SK-N-SH (cell line): ENCODE measurements at regions not wholly inside any gene's neighbourhood (a gene's known extent, or its start where the extent isn't known, plus 50 kb on each side); places are given as distances from the start of the nearest gene placed in this dataset.
"Not testable (repeated sequence)": the region's sequence is repeated elsewhere in the genome, so short reads cannot be mapped to it uniquely, and the experiment has no call there.

ENCODE experiments used
- EZH2phosphoT487 ChIP-seq: fragments of 200-600 bp; sonication (generic); IDR thresholded peaks from 2 replicates; pipeline ENCODE4 v1.6.1; 2017; ENCODE audit warnings: low read depth, mixed run types, mild to moderate bottlenecking, antibody characterized with exemption, moderate library complexity, borderline replicate concordance
- PBX3 ChIP-seq: IDR thresholded peaks from 2 replicates; pipeline ENCODE4; 2012
- POLR2AphosphoS5 ChIP-seq: IDR thresholded peaks from 2 replicates; pipeline ENCODE4 v1.6.1; 2012; ENCODE audit warnings: low read depth, low read length
- RAD21 ChIP-seq: IDR thresholded peaks from 2 replicates; pipeline ENCODE4 v1.6.1; 2012; ENCODE audit warnings: mild to moderate bottlenecking, low read length
- YY1 ChIP-seq: IDR thresholded peaks from 2 replicates; pipeline ENCODE4 v1.4.0; 2012; ENCODE audit warnings: low read depth, mild to moderate bottlenecking
- TF ChIP-seq, protein P1 (sequence below): fragments of 150-350 bp; IDR thresholded peaks from 2 replicates; pipeline ENCODE4 v1.6.1; 2016; ENCODE audit warnings: mild to moderate bottlenecking, low read depth, low read length
- TF ChIP-seq, protein P2 (sequence below): fragments of 200-600 bp; sonication (generic); IDR thresholded peaks from 2 replicates; pipeline ENCODE4 v1.6.1; 2017; ENCODE audit warnings: antibody characterized with exemption, mild to moderate bottlenecking, moderate library complexity
- TF ChIP-seq, protein P3 (sequence below): IDR thresholded peaks from 2 replicates; pipeline ENCODE4 v1.6.1; 2012; ENCODE audit warnings: mild to moderate bottlenecking, low read depth, low read length, moderate library complexity

DNA sequence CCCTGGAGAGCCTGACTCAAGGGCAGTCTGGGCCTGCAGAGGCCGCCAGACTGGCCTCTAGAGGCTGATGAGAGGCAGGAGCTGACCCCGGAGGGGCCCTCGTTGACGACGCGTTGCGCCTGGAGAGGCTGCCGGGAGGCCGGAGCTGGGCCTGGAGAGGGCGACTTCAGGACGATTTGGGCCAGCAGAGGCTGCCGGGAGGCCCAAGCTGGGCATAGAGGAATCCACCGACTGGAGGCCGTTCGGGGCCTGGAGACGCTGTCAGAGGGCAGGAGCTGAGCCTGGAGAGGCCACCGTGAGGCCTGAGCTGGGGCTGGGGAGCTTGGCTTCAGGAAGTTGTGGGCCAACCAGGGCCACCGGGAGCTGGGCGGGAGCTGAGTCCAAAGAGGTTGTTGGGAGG, 322.5 kb downstream of the ZNF479 start:
- TF ChIP-seq RAD21, EZH2phosphoT487, POLR2AphosphoS5, PBX3, YY1: not testable (repeated sequence)
- TF ChIP-seq, protein P1, sequence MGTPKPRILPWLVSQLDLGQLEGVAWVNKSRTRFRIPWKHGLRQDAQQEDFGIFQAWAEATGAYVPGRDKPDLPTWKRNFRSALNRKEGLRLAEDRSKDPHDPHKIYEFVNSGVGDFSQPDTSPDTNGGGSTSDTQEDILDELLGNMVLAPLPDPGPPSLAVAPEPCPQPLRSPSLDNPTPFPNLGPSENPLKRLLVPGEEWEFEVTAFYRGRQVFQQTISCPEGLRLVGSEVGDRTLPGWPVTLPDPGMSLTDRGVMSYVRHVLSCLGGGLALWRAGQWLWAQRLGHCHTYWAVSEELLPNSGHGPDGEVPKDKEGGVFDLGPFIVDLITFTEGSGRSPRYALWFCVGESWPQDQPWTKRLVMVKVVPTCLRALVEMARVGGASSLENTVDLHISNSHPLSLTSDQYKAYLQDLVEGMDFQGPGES: not testable (repeated sequence)
- TF ChIP-seq, protein P2, sequence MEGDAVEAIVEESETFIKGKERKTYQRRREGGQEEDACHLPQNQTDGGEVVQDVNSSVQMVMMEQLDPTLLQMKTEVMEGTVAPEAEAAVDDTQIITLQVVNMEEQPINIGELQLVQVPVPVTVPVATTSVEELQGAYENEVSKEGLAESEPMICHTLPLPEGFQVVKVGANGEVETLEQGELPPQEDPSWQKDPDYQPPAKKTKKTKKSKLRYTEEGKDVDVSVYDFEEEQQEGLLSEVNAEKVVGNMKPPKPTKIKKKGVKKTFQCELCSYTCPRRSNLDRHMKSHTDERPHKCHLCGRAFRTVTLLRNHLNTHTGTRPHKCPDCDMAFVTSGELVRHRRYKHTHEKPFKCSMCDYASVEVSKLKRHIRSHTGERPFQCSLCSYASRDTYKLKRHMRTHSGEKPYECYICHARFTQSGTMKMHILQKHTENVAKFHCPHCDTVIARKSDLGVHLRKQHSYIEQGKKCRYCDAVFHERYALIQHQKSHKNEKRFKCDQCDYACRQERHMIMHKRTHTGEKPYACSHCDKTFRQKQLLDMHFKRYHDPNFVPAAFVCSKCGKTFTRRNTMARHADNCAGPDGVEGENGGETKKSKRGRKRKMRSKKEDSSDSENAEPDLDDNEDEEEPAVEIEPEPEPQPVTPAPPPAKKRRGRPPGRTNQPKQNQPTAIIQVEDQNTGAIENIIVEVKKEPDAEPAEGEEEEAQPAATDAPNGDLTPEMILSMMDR: not testable (repeated sequence)
- TF ChIP-seq, protein P3, sequence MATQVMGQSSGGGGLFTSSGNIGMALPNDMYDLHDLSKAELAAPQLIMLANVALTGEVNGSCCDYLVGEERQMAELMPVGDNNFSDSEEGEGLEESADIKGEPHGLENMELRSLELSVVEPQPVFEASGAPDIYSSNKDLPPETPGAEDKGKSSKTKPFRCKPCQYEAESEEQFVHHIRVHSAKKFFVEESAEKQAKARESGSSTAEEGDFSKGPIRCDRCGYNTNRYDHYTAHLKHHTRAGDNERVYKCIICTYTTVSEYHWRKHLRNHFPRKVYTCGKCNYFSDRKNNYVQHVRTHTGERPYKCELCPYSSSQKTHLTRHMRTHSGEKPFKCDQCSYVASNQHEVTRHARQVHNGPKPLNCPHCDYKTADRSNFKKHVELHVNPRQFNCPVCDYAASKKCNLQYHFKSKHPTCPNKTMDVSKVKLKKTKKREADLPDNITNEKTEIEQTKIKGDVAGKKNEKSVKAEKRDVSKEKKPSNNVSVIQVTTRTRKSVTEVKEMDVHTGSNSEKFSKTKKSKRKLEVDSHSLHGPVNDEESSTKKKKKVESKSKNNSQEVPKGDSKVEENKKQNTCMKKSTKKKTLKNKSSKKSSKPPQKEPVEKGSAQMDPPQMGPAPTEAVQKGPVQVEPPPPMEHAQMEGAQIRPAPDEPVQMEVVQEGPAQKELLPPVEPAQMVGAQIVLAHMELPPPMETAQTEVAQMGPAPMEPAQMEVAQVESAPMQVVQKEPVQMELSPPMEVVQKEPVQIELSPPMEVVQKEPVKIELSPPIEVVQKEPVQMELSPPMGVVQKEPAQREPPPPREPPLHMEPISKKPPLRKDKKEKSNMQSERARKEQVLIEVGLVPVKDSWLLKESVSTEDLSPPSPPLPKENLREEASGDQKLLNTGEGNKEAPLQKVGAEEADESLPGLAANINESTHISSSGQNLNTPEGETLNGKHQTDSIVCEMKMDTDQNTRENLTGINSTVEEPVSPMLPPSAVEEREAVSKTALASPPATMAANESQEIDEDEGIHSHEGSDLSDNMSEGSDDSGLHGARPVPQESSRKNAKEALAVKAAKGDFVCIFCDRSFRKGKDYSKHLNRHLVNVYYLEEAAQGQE: not testable (repeated sequence)
